GM06990 (cell line): ENCODE measurements at regions not wholly inside any gene's neighbourhood (a gene's known extent, or its start where the extent isn't known, plus 50 kb on each side); places are given as distances from the start of the nearest gene placed in this dataset.
"Not testable (repeated sequence)": the region's sequence is repeated elsewhere in the genome, so short reads cannot be mapped to it uniquely, and the experiment has no call there.

Experiments used
- DNase-seq: peaks from one replicate; pipeline ENCODE4 v3.0.0-alpha.2; 2011; ENCODE audit not compliant: insufficient read length; ENCODE audit errors: extremely low read depth
- H3K27me3 ChIP-seq: replicated peaks from 2 replicates; pipeline ENCODE4 v1.6.0; 2011; ENCODE audit warnings: low read length; ENCODE audit not compliant: control insufficient read depth, insufficient read depth
- H3K36me3 ChIP-seq: 2 replicates; pipeline ENCODE4 v1.5.1; 2011; ENCODE audit warnings: low read length; ENCODE audit not compliant: control insufficient read depth, insufficient read depth
- H3K4me3 ChIP-seq: replicated peaks from 2 replicates; pipeline ENCODE4 v1.5.1; 2011; ENCODE audit warnings: low read depth, mild to moderate bottlenecking, control low read depth, low read length
- TF ChIP-seq, protein P1 (sequence below): IDR thresholded peaks from 2 replicates; pipeline ENCODE4 v1.5.1; 2011; ENCODE audit warnings: low read length, control low read depth, mild to moderate bottlenecking, inconsistent platforms; ENCODE audit not compliant: insufficient read depth, poor library complexity, severe bottlenecking

GRCh38 chr3:147161833-147162232, 244.5 kb downstream of the ZIC4 start:
- H3K36me3 ChIP-seq: no peaks in the 10 kb centered on the region
- H3K27me3 ChIP-seq: no peaks in the 10 kb centered on the region
- TF ChIP-seq, protein P1, sequence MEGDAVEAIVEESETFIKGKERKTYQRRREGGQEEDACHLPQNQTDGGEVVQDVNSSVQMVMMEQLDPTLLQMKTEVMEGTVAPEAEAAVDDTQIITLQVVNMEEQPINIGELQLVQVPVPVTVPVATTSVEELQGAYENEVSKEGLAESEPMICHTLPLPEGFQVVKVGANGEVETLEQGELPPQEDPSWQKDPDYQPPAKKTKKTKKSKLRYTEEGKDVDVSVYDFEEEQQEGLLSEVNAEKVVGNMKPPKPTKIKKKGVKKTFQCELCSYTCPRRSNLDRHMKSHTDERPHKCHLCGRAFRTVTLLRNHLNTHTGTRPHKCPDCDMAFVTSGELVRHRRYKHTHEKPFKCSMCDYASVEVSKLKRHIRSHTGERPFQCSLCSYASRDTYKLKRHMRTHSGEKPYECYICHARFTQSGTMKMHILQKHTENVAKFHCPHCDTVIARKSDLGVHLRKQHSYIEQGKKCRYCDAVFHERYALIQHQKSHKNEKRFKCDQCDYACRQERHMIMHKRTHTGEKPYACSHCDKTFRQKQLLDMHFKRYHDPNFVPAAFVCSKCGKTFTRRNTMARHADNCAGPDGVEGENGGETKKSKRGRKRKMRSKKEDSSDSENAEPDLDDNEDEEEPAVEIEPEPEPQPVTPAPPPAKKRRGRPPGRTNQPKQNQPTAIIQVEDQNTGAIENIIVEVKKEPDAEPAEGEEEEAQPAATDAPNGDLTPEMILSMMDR: no peak
- H3K4me3 ChIP-seq: no peak overlapping the region
- no peak for DNase-seq

- no peak overlapping the region for H3K4me3 ChIP-seq
- H3K36me3 ChIP-seq: no peaks in the 10 kb centered on the region
- TF ChIP-seq, protein P1: no peak
- no peaks in the 10 kb centered on the region for H3K27me3 ChIP-seq
- DNase-seq: no peak
These were observed 245.4 kb downstream of the ZIC4 start for GRCh38 chr3:147160984-147161383.

- H3K4me3 ChIP-seq: no peak overlapping the region
- H3K27me3 ChIP-seq: no peaks in the 10 kb centered on the region
- DNase-seq: no peak
- H3K36me3 ChIP-seq: no peaks in the 10 kb centered on the region
- TF ChIP-seq, protein P1: no peak
These were observed 247.2 kb downstream of the ZIC4 start for GRCh38 chr3:147159141-147159540.

GRCh38 chr3:147157631-147158030, 248.7 kb downstream of the ZIC4 start:
- Histone ChIP-seq H3K4me3 (no peak overlapping the region), H3K36me3 (no peaks in the 10 kb centered on the region), H3K27me3 (no peaks in the 10 kb centered on the region)
- DNase-seq: no peak
- TF ChIP-seq, protein P1: no peak

DNA sequence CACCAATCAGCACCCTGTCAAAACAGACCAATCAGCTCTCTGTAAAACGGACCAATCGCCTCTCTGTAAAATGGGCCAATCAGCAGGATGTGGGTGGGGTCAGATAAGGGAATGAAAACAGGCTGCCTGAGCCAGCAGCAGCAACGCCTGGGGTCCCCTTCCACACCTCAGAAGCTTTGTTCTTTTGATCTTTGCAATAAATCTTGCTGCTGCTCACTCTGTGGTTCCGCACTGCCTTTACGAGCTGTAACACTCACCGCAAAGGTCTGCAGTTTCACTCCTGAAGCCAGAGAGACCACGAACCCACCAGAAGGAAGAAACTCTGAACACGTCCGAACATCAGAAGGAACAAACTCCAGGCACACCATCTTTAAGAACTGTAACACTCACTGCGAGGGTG, 251.4 kb downstream of the ZIC4 start:
- DNase-seq: not testable (repeated sequence)

DNA sequence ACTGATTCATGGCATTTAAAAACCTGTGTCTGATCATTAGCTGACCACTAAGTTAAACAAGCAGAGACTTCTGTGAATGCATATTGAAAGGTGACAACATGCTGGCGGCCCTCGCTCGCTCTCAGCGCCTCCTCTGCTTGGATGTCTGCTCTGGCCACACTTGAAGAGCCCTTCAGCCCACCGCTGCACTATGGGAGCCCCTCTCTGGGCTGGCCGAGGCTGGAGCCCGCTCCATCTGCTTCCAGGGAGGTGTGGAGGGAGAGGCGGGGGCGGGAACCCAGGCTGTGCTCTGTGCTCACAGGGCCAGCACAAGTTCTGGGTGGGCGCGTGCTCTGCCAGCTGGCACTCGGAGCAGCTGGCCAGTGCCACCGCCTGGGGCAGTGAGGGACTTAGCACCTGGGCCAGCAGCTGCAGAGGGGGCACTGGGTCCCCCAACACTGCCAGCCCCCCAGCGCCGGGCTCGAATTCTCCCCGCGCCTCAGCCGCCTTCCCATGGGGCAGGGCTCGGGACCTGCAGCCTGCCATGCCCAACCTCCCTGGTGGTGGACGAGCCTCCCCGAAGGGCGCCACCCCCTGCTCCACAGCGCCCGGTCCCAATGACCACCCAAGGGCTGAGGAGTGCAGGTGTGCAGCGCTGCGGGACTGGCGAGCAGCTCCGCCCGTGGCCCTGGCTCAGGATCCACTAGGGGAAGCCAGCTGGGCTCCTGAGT, 252.4 kb downstream of the ZIC4 start:
- no peaks in the 10 kb centered on the region for H3K27me3 ChIP-seq
- H3K4me3 ChIP-seq: no peak overlapping the region
- no peak for DNase-seq
- TF ChIP-seq, protein P1: no peak
- no peaks in the 10 kb centered on the region for H3K36me3 ChIP-seq

More for the DNA sequence above, 251.4 kb downstream of the ZIC4 start:
- H3K27me3 ChIP-seq, H3K4me3 ChIP-seq, H3K36me3 ChIP-seq: not testable (repeated sequence)
